GM18520 (cell line): ENCODE measurements at regions not wholly inside any gene's neighbourhood (a gene's known extent, or its start where the extent isn't known, plus 50 kb on each side); places are given as distances from the start of the nearest gene placed in this dataset.
"Not testable (repeated sequence)": the region's sequence is repeated elsewhere in the genome, so short reads cannot be mapped to it uniquely, and the experiment has no call there.

Source experiments
- ATAC-seq: cut with Tn5 transposase; IDR thresholded peaks from one replicate; pipeline ENCODE4 v1.9.1; 2021; ENCODE audit not compliant: unreplicated experiment

DNA sequence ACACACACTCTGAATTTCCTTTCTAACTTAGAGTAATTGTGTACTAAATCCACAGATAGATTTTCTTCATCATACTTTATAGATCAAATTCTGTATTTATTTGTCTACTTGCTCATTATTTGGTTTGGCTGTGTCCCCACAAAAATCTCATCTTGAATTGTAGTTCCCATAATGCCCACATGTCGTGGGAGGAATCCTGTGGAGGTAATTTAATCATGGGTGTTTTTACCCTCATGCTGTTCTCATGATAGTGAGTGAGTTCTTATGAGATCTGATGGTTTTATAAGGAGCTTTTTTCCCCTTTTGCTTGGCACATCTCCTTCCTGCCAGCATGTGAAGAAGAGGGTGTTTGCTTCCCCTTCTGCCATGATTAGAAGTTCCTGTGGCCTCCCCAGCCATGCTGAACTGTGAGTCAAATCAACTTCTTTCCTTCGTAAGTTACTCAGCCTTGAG lies 198.3 kb upstream of the TGFBR2 start:
- ATAC-seq, result no peak

DNA sequence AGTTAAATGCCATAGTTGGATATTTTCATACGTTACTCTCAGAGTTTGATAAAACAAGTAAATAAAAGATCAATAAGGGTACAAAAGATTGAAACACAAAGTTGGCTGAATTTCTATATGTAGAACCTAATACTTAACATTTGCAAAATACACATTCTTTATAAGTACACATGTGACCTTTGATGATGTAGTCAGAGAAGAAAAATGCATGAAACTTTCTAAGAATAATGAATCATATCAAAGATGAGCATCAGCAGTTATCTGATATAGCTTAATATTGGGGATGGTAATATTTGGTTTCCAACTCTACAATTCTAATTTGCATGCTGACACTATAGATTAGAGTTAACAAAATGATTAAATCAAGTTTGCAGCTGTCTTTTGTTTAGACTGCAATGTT lies 188.0 kb upstream of the TGFBR2 start:
- ATAC-seq, result no peak

DNA sequence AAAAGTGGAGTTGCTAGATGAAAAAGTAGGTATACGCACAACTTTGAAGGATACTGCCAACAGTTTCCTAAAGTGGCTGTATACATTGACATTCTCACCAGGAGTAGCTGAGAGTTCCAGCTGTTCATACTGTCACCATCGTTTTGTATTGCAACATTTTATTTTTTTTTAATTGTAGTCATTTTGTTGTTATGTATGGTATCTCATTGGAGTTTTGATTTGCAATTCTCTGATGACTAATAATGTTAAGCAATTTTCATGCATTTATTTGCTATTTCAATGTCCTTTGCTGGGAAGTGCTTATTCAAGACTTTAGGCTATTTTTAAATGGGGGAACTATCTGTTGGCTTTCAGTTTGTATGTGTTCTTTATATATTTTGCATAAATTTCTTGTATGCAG lies 185.1 kb upstream of the TGFBR2 start:
- ATAC-seq, result no peak

DNA sequence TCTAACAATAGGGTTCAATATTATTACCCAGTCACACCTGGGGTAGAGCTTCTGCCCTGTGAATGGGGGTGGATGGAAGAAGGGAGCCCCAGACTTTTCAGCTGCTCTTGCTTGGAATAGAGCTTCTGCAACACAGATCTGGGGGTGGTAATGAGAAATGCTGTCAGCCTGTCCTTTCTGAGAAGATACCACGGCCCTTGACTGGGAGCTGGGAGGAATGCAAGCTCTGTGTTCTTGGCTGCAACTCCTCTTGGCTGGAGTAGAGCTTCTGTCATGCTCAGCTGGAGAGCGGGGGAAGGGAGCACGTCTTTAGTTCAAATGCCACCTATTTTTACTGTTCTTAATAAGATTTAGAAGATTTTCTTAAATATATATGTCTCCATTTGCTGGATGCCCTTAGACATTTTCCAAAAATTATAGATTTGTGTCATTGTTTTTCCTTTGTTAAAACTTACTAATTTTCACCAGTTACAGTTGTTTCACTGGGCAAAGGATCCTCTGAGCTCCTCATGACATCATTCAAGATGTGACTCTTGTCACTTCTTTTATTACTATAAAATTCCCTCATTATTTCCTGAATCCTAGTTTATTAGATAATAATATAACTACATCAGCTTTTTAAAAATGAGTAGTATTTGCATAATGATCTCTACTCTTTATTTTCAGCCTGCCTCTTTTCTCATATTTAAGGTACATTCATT lies 180.0 kb upstream of the TGFBR2 start:
- ATAC-seq, result no peak

DNA sequence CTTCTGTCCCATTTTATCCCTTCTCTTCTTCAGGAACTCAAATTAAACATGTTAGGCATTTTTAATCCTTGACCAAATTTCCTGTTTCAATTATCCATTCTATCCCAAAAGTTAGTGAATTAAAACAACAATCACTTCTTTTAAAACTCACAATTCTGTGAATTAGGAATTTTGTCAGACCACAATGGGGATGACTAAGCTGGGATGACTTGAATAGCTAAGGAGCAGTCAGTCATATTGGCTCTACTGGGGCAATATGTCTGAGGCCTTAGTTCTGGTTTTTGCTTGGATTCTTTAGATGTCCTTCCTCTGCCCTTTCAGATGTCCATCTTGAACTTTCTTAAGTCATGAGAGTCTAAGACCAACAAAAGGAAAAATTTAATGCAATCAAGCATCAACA lies 178.2 kb upstream of the TGFBR2 start:
- no peak for ATAC-seq

DNA sequence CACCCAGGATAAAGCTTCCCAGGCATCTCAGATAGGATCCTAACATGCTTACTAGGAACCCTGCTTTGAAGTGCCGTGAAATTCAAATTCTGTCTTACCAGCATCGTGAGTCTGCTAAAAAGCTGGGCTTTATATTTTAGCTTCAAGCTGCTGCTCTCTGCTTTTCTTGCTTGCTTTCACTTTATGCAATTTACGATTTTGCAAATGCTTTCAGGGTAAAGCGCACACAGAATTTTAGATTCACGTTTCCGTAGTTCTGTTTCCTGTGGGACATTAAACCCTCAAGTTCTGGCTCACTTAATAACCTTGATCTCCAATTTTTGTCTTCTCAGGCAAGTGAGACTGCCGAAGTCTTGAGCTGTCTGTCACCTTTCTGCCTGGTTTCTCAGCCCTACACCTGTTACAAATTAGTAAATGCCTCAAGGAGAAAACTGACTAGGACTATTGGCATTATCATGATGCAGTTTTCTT lies 170.5 kb upstream of the TGFBR2 start:
- no peak for ATAC-seq

DNA sequence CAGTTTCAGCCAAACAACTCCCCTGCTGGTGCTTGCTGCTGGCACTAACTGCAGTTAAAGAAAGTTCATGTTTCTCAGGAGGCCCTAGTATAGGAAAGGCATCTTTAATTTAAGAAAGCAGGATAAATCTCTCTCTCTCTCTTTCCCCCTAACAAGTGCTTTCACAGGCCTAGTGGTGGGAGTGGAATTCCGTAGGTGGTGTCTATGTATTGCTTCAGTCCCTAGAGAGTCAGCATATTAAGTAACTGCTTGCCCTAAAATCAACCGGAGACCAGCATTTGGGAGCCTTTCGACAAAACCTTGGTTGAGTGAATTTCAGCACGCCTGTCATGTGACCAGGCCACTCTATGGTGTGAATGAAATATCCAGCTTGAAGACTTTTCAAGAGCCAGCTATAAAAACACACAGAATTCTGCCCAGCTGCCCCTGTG lies 169.2 kb upstream of the TGFBR2 start:
- ATAC-seq, result no peak

DNA sequence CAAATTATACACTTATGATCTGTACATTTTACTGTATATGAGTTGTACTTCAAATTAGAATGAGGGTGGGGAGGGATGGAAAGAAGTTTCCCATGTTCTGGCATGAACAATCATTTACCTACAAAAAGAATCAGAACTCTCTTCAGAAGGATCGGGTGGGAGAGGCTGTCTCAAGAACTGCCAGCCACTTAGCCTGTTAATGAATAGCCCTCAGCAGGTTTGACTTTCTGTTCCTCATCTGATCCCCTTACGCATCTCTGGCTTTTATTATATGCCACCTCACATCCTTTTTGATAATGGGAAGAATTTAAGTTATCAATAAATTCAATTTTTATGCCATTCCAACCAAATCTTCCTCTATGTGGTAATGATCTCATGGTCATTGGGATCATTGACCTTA lies 168.3 kb upstream of the TGFBR2 start:
- no peak for ATAC-seq

DNA sequence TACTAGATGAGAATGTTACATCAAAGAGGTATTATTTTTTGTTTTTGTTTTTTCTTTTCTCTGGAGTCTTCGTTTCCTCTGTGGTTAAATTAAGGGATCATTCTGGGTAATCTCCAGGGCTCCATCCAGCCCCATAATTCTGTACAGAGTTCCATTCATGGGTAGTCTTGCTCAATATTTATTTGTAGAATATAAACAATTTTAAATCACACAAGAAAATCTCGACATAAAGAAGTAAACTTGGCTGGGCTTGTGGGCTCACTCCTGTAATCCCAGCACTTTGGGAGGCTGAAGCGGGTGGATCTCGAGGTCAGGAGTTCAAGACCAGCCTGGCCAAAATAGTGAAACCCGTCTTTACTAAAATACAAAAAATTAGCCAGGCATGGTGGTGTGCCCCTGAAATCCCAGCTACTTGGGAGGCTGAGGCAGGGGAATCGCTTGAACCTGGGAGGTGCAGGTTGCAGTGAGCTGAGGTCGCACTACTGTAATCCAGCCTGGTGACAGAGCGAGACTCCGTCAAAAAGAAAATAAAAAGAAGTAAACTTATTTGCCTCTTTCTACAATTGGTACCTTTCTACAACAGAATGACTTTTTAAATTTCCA lies 166.8 kb upstream of the TGFBR2 start:
- ATAC-seq, result no peak

DNA sequence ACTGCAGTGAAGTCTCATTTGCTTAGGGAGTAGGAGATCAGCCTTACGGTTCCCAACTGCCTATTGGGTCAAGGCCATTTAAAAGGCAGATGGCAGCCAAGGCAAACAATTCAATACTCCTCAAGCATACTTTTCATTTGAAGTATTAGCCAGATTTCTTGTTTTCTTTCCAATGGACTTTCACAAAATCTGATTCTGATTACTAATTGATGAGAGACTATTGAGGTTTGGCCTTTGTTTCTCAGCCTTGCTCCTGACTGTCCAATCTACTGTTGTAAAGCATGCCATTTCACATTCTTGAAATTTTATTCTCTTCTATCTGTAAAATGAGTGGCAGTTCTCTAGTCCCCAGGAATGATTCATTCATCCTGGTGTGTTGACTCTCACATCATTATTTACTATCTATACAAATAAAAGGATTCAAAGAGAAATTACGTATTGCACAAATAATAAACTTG lies 166.2 kb upstream of the TGFBR2 start:
- ATAC-seq, result no peak

DNA sequence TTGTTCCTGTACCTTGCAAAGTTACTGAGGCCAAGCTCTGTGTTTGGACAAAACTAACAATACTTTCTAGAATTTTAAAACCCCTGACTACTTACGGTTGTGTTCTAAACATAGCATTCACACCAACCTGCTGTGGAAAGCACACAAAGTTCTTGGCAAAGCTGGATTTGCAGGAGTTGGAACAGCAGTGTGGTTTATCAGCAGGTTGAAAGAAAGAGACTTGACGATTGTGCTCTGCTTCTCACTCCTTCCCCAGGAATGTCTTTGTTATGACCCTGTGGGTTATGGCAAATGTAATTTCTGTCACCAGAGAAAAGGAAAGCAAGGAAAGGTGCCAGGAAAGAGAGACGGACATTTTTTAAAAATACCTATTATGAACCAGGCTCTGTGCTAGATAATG lies 165.5 kb upstream of the TGFBR2 start:
- no peak for ATAC-seq

DNA sequence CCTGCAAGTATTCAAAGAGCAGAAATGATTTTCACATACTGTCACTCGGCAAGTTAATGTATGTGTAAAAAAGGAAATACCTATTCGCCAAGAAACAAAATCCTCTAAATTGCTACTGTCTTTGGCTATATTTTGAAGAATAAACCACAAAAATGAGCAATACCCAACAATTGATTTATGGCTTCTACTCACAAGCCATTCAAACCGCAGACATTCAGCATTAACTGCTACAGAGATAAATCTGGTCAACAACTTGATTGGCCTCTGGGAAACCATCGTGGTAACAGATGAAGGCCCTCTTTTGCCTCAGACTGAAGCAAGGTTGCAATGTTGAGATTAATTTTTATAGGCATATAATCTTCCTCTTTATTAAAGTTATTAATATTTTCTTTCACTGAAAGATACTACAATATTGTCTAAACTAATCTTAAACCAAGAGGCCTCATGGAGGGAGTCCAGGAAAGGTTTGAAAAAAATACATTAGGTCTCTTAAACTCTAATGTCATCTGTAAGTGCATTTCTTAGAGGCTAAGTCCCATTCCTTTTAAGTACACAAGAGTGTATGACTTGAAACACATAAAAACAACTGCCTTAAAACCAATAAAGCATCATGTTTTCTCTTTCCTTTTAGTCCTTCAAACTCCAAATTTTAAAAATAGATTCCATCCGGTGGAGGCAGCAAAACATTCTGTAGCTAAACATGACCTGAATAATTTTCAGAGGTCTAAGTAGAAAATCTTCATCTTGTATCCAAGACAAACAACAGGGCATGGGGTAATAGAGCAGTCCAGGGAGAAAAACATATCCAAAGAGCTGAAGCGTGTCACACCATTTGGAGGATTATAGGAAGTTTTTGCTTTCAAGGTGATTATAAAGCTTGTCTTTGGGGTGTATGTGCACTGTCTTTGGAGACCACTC lies 162.4 kb upstream of the TGFBR2 start:
- no peak for ATAC-seq

DNA sequence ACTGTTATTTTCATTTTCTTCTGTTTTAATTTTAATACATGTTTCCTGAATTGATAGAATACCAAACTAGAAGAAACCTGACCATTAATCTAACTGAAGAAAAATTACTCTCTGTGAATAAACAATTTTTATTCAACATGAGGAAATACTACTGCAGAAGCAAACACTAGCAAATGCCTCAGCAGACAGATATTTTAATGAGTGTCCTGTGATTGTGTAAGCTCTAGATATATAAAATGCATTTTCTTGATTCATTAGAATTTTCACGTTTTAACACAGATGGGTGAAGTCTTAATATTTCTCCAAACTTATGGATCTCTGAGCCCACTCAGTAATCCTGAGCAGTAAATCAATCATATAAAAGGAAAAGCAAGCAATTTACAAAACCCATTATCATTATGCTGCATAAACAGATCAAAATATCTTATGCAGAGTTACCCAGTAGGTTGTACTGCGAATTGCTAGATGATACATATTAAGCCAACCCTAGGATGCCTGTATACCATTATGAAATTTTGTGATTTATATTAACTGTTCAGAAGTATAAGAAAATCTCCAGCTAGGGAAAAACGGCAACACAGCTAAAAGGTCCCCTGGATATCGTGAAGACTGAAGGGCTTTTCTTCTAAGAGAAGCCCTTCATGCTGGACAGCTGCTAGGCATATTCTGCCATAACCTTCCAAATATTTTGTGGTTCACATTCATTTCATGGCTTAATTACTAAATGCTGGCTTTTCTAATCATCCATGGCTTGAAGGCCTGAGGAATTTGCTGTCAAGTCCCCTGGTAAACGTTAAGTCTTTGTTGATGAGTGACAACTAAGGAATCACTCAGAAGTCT lies 157.7 kb upstream of the TGFBR2 start:
- no peak for ATAC-seq

DNA sequence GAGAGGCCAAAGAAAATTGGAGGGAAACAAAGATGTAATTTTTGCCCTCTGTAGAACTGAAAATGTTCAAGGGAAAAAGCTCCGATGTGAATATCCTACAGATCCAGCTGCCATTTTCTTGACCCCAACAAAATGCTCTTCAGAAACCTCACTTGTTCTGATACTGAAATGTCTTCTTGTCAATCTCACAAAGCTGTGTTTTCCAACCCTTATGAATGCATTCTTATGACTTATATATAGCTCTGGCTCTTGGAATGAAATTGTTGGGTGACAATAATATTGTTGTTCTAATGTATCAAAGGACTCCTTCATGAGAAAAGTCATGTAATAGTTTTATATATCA lies 157.1 kb upstream of the TGFBR2 start:
- no peak for ATAC-seq

DNA sequence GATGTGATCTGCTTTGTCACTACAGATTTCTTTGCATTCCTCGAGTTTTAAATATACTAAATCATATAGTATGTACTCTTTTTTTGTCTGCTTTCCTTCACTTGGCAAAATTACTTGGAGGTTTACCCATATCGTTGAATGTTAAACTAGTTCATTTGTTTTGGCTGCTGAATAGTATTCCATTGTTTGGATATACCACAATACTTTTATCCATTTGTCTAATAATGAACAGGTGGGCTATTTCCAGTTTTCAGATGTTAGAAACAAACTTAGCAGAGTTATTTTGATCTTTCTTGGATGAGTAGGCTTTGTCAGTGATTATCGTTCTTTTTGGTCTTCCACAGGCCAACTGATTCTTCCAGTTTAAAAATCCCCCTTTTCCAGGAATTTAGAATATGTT lies 154.0 kb upstream of the TGFBR2 start:
- no peak for ATAC-seq

DNA sequence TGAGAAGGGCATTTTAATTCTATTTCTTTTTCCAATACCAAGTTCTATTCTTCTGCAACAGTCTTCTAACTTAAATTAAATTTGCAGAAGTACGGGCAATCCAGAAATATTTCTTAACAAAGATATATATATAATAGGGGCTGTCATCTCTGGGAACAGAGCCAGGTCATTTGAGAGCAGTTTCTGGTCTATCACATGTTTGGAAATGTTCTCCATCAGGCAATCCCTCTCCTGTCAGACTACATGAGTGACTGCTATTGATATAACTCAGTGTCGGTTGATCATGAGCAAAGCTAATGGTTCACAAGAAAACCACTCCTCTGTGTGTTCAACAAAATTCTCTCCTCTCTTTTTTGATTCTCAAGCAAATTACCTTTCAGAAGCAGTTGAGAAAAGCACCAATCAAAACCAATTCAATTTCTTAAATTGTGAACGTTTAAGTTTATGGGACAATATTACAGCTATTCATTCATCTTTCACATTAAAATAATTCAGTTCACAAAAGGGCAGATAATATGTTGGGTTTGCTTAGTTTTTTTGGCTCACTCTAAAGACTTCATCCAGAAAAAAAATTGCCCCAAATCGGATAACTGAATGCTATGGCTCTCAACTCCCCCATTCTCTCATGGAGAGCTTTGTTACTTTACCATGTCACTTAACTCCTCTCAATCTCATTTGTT lies 152.9 kb upstream of the TGFBR2 start:
- ATAC-seq, result no peak

DNA sequence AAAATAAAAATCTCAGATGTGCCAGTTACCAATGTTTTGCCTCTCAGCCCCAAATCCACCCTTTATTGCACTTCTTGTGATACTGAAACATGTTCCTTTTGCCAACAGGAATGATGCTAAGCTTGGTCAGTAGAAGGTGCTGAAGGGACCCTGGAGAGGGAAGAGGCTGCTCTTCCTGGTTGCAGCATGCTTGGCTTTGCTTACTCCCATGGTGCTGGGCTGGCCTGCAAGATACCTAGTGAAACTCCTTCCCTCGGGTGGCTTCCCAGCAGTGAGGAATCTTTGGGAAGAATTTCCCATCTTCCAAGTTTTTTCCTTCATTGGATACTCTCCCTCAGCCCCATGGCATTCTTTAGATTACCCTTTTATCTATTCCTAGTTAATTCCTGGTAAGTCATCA lies 151.8 kb upstream of the TGFBR2 start:
- ATAC-seq, result no peak

DNA sequence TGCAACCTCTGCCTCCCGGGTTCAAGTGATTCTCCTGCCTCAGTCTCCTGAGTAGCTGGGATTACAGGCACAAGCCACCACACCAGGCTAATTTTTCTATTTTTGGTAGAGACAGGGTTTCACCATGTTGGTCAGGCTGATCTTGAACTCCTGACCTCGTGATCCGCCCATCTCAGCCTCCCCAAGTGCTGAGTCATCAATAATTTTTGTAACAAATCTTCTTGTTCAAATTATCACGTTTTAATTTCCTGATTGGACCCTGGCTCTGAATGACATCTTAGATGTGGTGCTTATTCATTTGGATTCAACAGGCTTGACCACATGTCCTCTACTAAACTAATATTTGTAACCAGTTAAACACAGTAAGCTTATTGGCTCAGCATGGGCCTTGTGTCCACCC lies 151.3 kb upstream of the TGFBR2 start:
- not testable (repeated sequence) for ATAC-seq

DNA sequence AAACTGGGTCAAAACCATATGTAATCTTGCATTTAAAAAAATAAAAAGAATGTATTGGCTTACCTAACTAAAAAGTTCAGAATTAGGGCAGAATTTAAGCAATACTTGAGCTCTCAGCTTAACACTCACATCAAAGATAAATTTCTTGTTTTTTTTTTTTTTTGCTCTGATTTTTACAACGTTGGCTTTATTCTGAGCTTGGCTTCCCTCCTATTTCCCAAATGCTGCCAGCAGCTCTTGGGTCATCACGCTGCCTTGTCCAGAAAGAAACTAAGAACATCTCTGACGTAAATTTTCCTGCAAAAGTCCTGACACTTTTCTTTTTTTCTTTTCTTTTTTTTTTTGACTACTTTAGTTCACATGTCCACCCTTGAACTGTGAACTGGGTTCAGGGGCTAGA lies 150.6 kb upstream of the TGFBR2 start:
- no peak for ATAC-seq

DNA sequence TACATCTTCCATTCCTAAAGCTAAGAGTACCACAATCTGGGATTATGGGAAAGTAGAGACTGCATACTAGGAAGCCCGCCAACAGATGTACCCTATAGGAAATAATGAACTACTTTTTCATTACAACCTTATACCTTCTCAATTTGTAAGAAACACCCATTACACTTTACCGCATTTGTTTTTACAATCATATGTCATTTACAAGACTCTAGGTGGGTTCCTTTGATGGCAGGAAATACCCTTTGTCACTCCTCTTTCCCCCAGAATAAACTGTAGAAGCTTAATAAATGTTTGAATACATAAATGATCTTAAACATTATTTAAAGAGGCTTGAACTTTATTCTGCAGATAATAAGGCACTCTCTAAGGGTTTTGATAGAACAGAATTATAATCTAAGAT lies 150.1 kb upstream of the TGFBR2 start:
- no peak for ATAC-seq
